DND-41 (cell line): ENCODE measurements at regions not wholly inside any gene's neighbourhood (a gene's known extent, or its start where the extent isn't known, plus 50 kb on each side); places are given as distances from the start of the nearest gene placed in this dataset.

Experiments used
- EZH2 ChIP-seq: IDR thresholded peaks from 3 replicates; pipeline ENCODE4 v1.6.1; 2012; ENCODE audit warnings: borderline replicate concordance, low read depth, mild to moderate bottlenecking, moderate library complexity, low read length, inconsistent platforms; ENCODE audit not compliant: severe bottlenecking
- TF ChIP-seq, protein P1 (sequence below): IDR thresholded peaks from 2 replicates; pipeline ENCODE4 v1.5.1; 2012; ENCODE audit warnings: borderline replicate concordance, low read length, moderate library complexity, mild to moderate bottlenecking; ENCODE audit not compliant: poor library complexity, severe bottlenecking; ENCODE audit errors: extremely low read depth

DNA sequence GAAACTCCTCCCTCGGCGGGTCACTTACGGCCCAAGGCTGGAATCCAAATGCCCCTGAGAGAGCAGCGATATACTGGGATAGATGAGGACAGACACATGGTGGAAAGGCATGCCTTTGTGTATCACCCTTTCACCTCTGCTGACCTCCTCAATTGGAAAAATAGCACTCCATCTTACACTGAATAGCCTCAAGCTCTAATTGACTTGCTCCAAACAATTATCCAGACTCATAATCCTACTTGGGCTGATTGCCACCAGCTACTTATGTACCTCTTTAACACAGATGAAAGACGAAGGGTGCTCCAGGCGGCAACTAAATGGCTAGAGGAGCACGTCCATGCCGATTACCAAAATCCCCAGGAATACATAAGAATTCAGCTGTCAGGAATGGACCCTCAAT lies 1142.2 kb downstream of the ARAP2 start:
- TF ChIP-seq, protein P1, sequence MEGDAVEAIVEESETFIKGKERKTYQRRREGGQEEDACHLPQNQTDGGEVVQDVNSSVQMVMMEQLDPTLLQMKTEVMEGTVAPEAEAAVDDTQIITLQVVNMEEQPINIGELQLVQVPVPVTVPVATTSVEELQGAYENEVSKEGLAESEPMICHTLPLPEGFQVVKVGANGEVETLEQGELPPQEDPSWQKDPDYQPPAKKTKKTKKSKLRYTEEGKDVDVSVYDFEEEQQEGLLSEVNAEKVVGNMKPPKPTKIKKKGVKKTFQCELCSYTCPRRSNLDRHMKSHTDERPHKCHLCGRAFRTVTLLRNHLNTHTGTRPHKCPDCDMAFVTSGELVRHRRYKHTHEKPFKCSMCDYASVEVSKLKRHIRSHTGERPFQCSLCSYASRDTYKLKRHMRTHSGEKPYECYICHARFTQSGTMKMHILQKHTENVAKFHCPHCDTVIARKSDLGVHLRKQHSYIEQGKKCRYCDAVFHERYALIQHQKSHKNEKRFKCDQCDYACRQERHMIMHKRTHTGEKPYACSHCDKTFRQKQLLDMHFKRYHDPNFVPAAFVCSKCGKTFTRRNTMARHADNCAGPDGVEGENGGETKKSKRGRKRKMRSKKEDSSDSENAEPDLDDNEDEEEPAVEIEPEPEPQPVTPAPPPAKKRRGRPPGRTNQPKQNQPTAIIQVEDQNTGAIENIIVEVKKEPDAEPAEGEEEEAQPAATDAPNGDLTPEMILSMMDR, result no peak
- no peak for TF ChIP-seq EZH2
